ENCODE measurements at regions not wholly inside any gene's neighbourhood (a gene's known extent, or its start where the extent isn't known, plus 50 kb on each side); places are given as distances from the start of the nearest gene placed in this dataset.
A peak's percentile ranks its signal among the peaks of the same experiment; 100 is the strongest.
"Not testable (repeated sequence)": the region's sequence is repeated elsewhere in the genome, so short reads cannot be mapped to it uniquely, and the experiment has no call there.

GRCh38 chr15:70525551-70525950 lies 237.8 kb downstream of the UACA start:
- DNase-seq (ENCODE audit: low read depth in 2 of 2), result no peak

GRCh38 chr15:70524470-70524869 lies 238.9 kb downstream of the UACA start:
- DNase-seq (ENCODE audit: low read depth in 2 of 2), result no peak

- no peak for DNase-seq (ENCODE audit: low read depth in 2 of 2)
Observed at GRCh38 chr15:70523616-70524015, 239.7 kb downstream of the UACA start.

GRCh38 chr15:70523192-70523591 lies 240.2 kb downstream of the UACA start:
- no peak for DNase-seq (ENCODE audit: low read depth in 2 of 2)

GRCh38 chr15:70522323-70522966 lies 240.9 kb downstream of the UACA start:
- no peak for DNase-seq (ENCODE audit: low read depth in 2 of 2)

- DNase-seq (ENCODE audit: low read depth in 2 of 2), result no peak
Observed at GRCh38 chr15:70521576-70522322, 241.6 kb downstream of the UACA start.

GRCh38 chr15:70519616-70520015 lies 243.7 kb downstream of the UACA start:
- DNase-seq (ENCODE audit: low read depth in 2 of 2), result no peak

- no peak for DNase-seq (ENCODE audit: low read depth in 2 of 2)
Observed at GRCh38 chr15:70519004-70519365, 244.4 kb downstream of the UACA start.

GRCh38 chr15:70518201-70519003 lies 245.0 kb downstream of the UACA start:
- DNase-seq (ENCODE audit: low read depth in 2 of 2), result no peak

GRCh38 chr15:70517194-70517590 lies 246.2 kb downstream of the UACA start:
- no peak for DNase-seq (ENCODE audit: low read depth in 2 of 2)

- DNase-seq (ENCODE audit: low read depth in 2 of 2), result no peak
Observed at GRCh38 chr15:70516408-70517193, 246.8 kb downstream of the UACA start.

- DNase-seq (ENCODE audit: low read depth in 2 of 2), result no peak
Observed at GRCh38 chr15:70514251-70514650, 249.1 kb downstream of the UACA start.

- no peak for DNase-seq (ENCODE audit: low read depth in 2 of 2)
Observed at GRCh38 chr15:70513819-70514218, 249.5 kb downstream of the UACA start.

GRCh38 chr15:70512772-70513362 lies 250.5 kb downstream of the UACA start:
- peak in 1 of 2 experiments; percentile 57 for DNase-seq (ENCODE audit: low read depth in 2 of 2)

- not testable (repeated sequence) for DNase-seq (ENCODE audit: low read depth in 2 of 2)
Observed at GRCh38 chr15:70511972-70512587, 251.3 kb downstream of the UACA start.

GRCh38 chr15:70510433-70510832 lies 252.9 kb downstream of the UACA start:
- DNase-seq (ENCODE audit: low read depth in 2 of 2), result no peak

- no peak for DNase-seq (ENCODE audit: low read depth in 2 of 2)
Observed at GRCh38 chr15:70509731-70510143, 253.6 kb downstream of the UACA start.

GRCh38 chr15:70509282-70509662 lies 254.1 kb downstream of the UACA start:
- no peak for DNase-seq (ENCODE audit: low read depth in 2 of 2)

GRCh38 chr15:70508561-70509281 lies 254.6 kb downstream of the UACA start:
- peak in 1 of 2 experiments; percentile 45 for DNase-seq (ENCODE audit: low read depth in 2 of 2)

GRCh38 chr15:70507772-70508371 lies 255.5 kb downstream of the UACA start:
- DNase-seq (ENCODE audit: low read depth in 2 of 2), result no peak

All from stimulated activated CD4-positive, alpha-beta T cell treated with anti-CD3 and anti-CD28 coated beads, Interleukin-12 subunit alpha, Interleukin-12 subunit beta, amount 100 ng/mL, for 24 hours (primary cell).